WERI-Rb-1 (cell line): ENCODE measurements at regions not wholly inside any gene's neighbourhood (a gene's known extent, or its start where the extent isn't known, plus 50 kb on each side); places are given as distances from the start of the nearest gene placed in this dataset.

Source experiments
- DNase-seq: peaks from one replicate; pipeline ENCODE4 v3.0.0-alpha.2; 2020
- H3K27ac ChIP-seq: fragments of 250-450 bp; sonication (Bioruptor Pico); 2 replicates; pipeline ENCODE4 v1.5.1; 2020; ENCODE audit warnings: mild to moderate bottlenecking, moderate library complexity
- H3K27me3 ChIP-seq: fragments of 250-450 bp; sonication (Bioruptor Pico); 2 replicates; pipeline ENCODE4 v1.5.1; 2021; ENCODE audit warnings: mild to moderate bottlenecking, low read depth, moderate library complexity; ENCODE audit not compliant: insufficient read depth, severe bottlenecking
- H3K36me3 ChIP-seq: fragments of 250-450 bp; sonication (Bioruptor Pico); 2 replicates; pipeline ENCODE4 v1.5.1; 2020; ENCODE audit warnings: mild to moderate bottlenecking, moderate library complexity
- H3K4me3 ChIP-seq: 2 replicates; pipeline ENCODE4 v1.5.1; 2011; ENCODE audit warnings: low read depth, mild to moderate bottlenecking, control low read depth, low read length
- H3K9me3 ChIP-seq: fragments of 250-450 bp; sonication (Bioruptor Pico); 2 replicates; pipeline ENCODE4 v1.5.1; 2021; ENCODE audit warnings: mild to moderate bottlenecking, moderate library complexity; ENCODE audit not compliant: severe bottlenecking
- CTCF ChIP-seq: IDR thresholded peaks from 2 replicates; pipeline ENCODE4 v1.5.1; 2011; ENCODE audit warnings: low read depth, mild to moderate bottlenecking, control low read depth, inconsistent platforms, low read length

GRCh38 chr10:10544890-10545289 is 472.8 kb upstream of the CELF2 start:
- Histone ChIP-seq H3K9me3 (no peaks in the 10 kb centered on the region), H3K27ac (no peak overlapping the region), H3K36me3 (no peaks in the 10 kb centered on the region), H3K27me3 (no peaks in the 10 kb centered on the region), H3K4me3 (no peak overlapping the region)
- TF ChIP-seq CTCF: no peak
- no peak for DNase-seq

- H3K36me3 ChIP-seq: no peaks in the 10 kb centered on the region
- no peak for DNase-seq
- no peaks in the 10 kb centered on the region for H3K27me3 ChIP-seq
- TF ChIP-seq CTCF: no peak
- H3K27ac ChIP-seq: no peak overlapping the region
- H3K4me3 ChIP-seq: no peak overlapping the region
- no peaks in the 10 kb centered on the region for H3K9me3 ChIP-seq
These were observed 471.9 kb upstream of the CELF2 start for GRCh38 chr10:10545771-10546170.

- Histone ChIP-seq H3K9me3 (no peaks in the 10 kb centered on the region), H3K36me3 (no peaks in the 10 kb centered on the region), H3K27me3 (no peaks in the 10 kb centered on the region), H3K27ac (no peak overlapping the region), H3K4me3 (no peak overlapping the region)
- TF ChIP-seq CTCF: no peak
- DNase-seq: no peak
These were observed 465.9 kb upstream of the CELF2 start for GRCh38 chr10:10551596-10552301.

GRCh38 chr10:10552948-10553347 is 464.7 kb upstream of the CELF2 start:
- Histone ChIP-seq H3K9me3 (no peaks in the 10 kb centered on the region), H3K27ac (no peak overlapping the region), H3K27me3 (no peaks in the 10 kb centered on the region), H3K4me3 (no peak overlapping the region), H3K36me3 (no peaks in the 10 kb centered on the region)
- no peak for DNase-seq
- TF ChIP-seq CTCF: no peak

- Histone ChIP-seq H3K27ac (no peak overlapping the region), H3K9me3 (no peaks in the 10 kb centered on the region), H3K36me3 (no peaks in the 10 kb centered on the region), H3K27me3 (no peaks in the 10 kb centered on the region), H3K4me3 (no peak overlapping the region)
- no peak for TF ChIP-seq CTCF
- no peak for DNase-seq
These were observed 453.4 kb upstream of the CELF2 start for GRCh38 chr10:10564081-10564794.
